ENCODE measurements at regions not wholly inside any gene's neighbourhood (a gene's known extent, or its start where the extent isn't known, plus 50 kb on each side); places are given as distances from the start of the nearest gene placed in this dataset.
A peak's percentile ranks its signal among the peaks of the same experiment; 100 is the strongest.

DNA sequence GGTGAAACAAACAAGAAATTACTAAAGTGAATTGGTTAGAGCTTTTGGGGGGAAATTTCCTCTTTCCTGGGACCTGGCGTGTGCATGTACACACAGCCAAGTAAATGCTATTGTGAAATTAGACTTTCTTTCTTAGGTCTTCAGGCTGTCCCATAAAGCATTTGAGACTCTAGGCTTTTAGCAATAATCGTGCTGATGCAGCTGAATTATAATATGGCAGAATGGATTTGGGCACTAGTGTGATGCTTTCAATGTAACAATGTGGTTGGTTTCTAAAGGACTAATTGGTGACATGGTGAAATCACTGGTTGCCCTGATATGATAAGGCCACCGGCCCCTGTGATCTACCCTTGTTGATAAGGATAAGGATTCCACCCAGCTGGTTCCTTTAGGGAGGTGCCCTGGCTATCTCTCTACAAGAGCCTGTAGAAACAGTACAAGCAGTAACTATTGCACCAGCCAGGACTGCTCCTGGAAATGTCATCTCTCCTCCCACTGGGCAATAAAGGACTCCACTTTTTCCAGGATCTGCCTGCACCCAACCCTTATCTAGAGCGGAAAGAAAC is 164.1 kb downstream of the TFAP2A start:
- H4K91ac ChIP-seq (ENCODE audit: low read depth, low read length): no peak overlapping the region
- no peak overlapping the region for H2AFZ ChIP-seq (ENCODE audit: insufficient read depth, low read length, poor library complexity)
- no CpG with 5 or more reads among the region's 4 CpGs for WGBS (ENCODE audit: extremely low coverage, insufficient coverage, insufficient read length)

DNA sequence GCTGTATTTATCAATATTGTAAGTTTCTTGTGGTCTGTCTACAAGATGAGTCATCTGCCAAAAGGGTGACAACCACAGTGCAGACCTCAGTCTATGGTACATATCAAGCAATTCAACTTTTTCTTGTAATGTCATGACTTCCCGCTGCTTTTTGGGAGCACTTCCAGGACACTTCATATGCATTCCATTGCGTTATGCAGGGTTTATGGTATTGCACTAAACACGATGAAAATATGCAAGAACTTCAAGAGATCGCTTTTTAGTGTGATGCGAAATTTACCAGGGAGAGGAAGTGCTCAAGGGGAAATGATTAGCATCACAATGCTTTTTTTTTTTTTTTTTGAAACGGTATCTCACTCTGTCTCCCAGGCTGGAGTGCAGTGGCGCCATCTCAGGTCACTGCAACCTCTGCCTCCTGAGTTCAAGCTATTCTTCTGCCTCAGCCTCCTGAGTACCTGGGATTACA is 166.5 kb downstream of the TFAP2A start:
- Histone ChIP-seq H4K12ac (ENCODE audit: low read depth, low read length) (no peak overlapping the region), H3K4me3 (ENCODE audit: low read depth, low read length) (no peak overlapping the region), H3K27ac (ENCODE audit: low read depth, low read length) (no peak overlapping the region), H3K4me1 (ENCODE audit: control insufficient read depth in 1 of 2, insufficient read depth in 2 of 2, low read length in 2 of 2) (peaks cover 0 to 3% of the 10 kb centered on the region in 2 experiments), H2BK12ac (ENCODE audit: low read length) (no peak overlapping the region), H3K18ac (ENCODE audit: low read length) (no peak overlapping the region), H2AFZ (ENCODE audit: insufficient read depth, low read length, poor library complexity) (no peak overlapping the region), H3K9me3 (ENCODE audit: insufficient read depth, low read depth, low read length) (no peaks in the 10 kb centered on the region), H3K27me3 (ENCODE audit: insufficient read depth, low read length) (no peaks in the 10 kb centered on the region), H3K9ac (ENCODE audit: low read length) (no peak overlapping the region), H3K36me3 (ENCODE audit: control insufficient read depth in 1 of 2, insufficient read depth in 2 of 2, low read length in 2 of 2) (no peaks in the 10 kb centered on the region), H4K91ac (ENCODE audit: low read depth, low read length) (no peak overlapping the region), H3K4me2 (ENCODE audit: low read length) (no peak overlapping the region), H3K79me1 (ENCODE audit: low read length) (no peaks in the 10 kb centered on the region), H3K4ac (ENCODE audit: low read depth, low read length) (no peak overlapping the region), H2AK5ac (ENCODE audit: low read length) (no peak overlapping the region), H2BK5ac (ENCODE audit: low read depth, low read length, poor library complexity) (no peak overlapping the region), H3K14ac (ENCODE audit: low read length) (no peak overlapping the region), H3K23ac (ENCODE audit: low read length) (no peak overlapping the region), H3K79me2 (ENCODE audit: control insufficient read depth, insufficient read depth, low read length, poor library complexity) (no peaks in the 10 kb centered on the region), H4K8ac (ENCODE audit: low read depth, low read length) (no peak overlapping the region), H2BK120ac (ENCODE audit: insufficient read depth, low read length, poor library complexity) (no peak overlapping the region)
- no CpG with 5 or more reads among the region's 7 CpGs for WGBS (ENCODE audit: extremely low coverage, insufficient coverage, insufficient read length)
- DNase-seq: peak; percentile 51 to 87

More for the DNA sequence above, 164.1 kb downstream of the TFAP2A start:
- H3K9ac ChIP-seq (ENCODE audit: low read length): no peak overlapping the region
- H3K79me1 ChIP-seq (ENCODE audit: low read length): no peaks in the 10 kb centered on the region
- peak; percentile 47 to 80 for DNase-seq
- no peaks in the 10 kb centered on the region for H3K79me2 ChIP-seq (ENCODE audit: control insufficient read depth, insufficient read depth, low read length, poor library complexity)
- no peak overlapping the region for H3K14ac ChIP-seq (ENCODE audit: low read length)
- H3K36me3 ChIP-seq (ENCODE audit: control insufficient read depth in 1 of 2, insufficient read depth in 2 of 2, low read length in 2 of 2): no peaks in the 10 kb centered on the region
- H3K4ac ChIP-seq (ENCODE audit: low read depth, low read length): no peak overlapping the region
- no peak overlapping the region for H3K4me3 ChIP-seq (ENCODE audit: low read depth, low read length)
- H3K23ac ChIP-seq (ENCODE audit: low read length): no peak overlapping the region
- no peak overlapping the region for H2BK5ac ChIP-seq (ENCODE audit: low read depth, low read length, poor library complexity)
- no peaks in the 10 kb centered on the region for H3K27me3 ChIP-seq (ENCODE audit: insufficient read depth, low read length)
- H4K12ac ChIP-seq (ENCODE audit: low read depth, low read length): no peak overlapping the region
- no peak overlapping the region for H2BK120ac ChIP-seq (ENCODE audit: insufficient read depth, low read length, poor library complexity)
- peaks cover 0 to 3% of the 10 kb centered on the region in 2 experiments for H3K4me1 ChIP-seq (ENCODE audit: control insufficient read depth in 1 of 2, insufficient read depth in 2 of 2, low read length in 2 of 2)
- H2AK5ac ChIP-seq (ENCODE audit: low read length): no peak overlapping the region
- H2BK12ac ChIP-seq (ENCODE audit: low read length): no peak overlapping the region
- no peak overlapping the region for H3K4me2 ChIP-seq (ENCODE audit: low read length)
- H3K9me3 ChIP-seq (ENCODE audit: insufficient read depth, low read depth, low read length): no peaks in the 10 kb centered on the region
- H4K8ac ChIP-seq (ENCODE audit: low read depth, low read length): no peak overlapping the region
- H3K18ac ChIP-seq (ENCODE audit: low read length): no peak overlapping the region
- no peak overlapping the region for H3K27ac ChIP-seq (ENCODE audit: low read depth, low read length)

DNA sequence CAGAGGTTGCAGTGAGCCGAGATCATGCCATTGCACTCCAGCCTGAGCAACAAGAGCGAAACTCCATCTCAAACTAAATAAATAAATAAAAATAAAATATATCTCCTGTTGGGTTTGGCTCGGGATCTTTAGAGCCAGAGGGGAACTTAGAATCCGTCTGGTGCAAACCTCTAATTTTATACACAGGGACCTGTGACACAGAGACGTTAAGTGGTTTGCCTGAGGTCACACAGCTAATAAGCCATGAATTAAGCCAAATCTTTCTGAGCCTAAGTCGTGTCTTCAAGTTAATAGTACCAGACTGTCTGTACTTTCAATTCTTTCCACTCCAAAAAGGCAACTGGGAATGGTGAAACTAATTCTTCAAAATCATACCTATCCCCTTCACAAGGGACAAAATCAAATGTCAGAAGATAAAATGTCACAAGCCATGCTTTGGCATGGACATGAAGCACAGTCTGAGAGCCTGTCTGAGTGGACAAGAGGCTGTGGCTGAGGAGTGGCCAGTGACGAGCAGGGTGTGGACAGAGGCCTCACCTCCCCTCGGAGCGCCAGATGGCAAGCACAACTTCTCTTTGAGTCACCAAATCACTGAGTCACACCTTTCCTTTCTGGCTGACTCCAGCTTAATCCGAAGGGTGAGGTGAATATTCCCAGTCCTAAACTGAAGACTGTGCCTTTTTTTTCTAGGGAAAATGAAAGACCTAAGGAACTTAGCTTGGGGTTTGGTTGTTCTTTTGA is 177.4 kb downstream of the TFAP2A start:
- H2BK5ac ChIP-seq (ENCODE audit: low read depth, low read length, poor library complexity): no peak overlapping the region
- no peak overlapping the region for H3K18ac ChIP-seq (ENCODE audit: low read length)
- H3K79me2 ChIP-seq (ENCODE audit: control insufficient read depth, insufficient read depth, low read length, poor library complexity): no peaks in the 10 kb centered on the region
- no peak overlapping the region for H4K8ac ChIP-seq (ENCODE audit: low read depth, low read length)
- no peaks in the 10 kb centered on the region for H3K79me1 ChIP-seq (ENCODE audit: low read length)
- H3K27ac ChIP-seq (ENCODE audit: low read depth, low read length): no peak overlapping the region
- H3K9ac ChIP-seq (ENCODE audit: low read length): no peak overlapping the region
- H3K23ac ChIP-seq (ENCODE audit: low read length): no peak overlapping the region
- H3K36me3 ChIP-seq (ENCODE audit: control insufficient read depth in 1 of 2, insufficient read depth in 2 of 2, low read length in 2 of 2): no peaks in the 10 kb centered on the region
- no peak overlapping the region for H2BK12ac ChIP-seq (ENCODE audit: low read length)
- no peaks in the 10 kb centered on the region for H3K9me3 ChIP-seq (ENCODE audit: insufficient read depth, low read depth, low read length)
- no peak overlapping the region for H2BK120ac ChIP-seq (ENCODE audit: insufficient read depth, low read length, poor library complexity)
- H3K27me3 ChIP-seq (ENCODE audit: insufficient read depth, low read length): no peaks in the 10 kb centered on the region
- H4K12ac ChIP-seq (ENCODE audit: low read depth, low read length): no peak overlapping the region
- no CpG with 5 or more reads among the region's 10 CpGs for WGBS (ENCODE audit: extremely low coverage, insufficient coverage, insufficient read length)
- H2AFZ ChIP-seq (ENCODE audit: insufficient read depth, low read length, poor library complexity): no peak overlapping the region
- no peaks in the 10 kb centered on the region for H3K4me1 ChIP-seq (ENCODE audit: control insufficient read depth in 1 of 2, insufficient read depth in 2 of 2, low read length in 2 of 2)
- H3K4me3 ChIP-seq (ENCODE audit: low read depth, low read length): no peak overlapping the region
- H3K4me2 ChIP-seq (ENCODE audit: low read length): no peak overlapping the region
- peak; percentile 88 to 89 for DNase-seq
- H3K14ac ChIP-seq (ENCODE audit: low read length): no peak overlapping the region
- no peak overlapping the region for H2AK5ac ChIP-seq (ENCODE audit: low read length)
- no peak overlapping the region for H4K91ac ChIP-seq (ENCODE audit: low read depth, low read length)
- H3K4ac ChIP-seq (ENCODE audit: low read depth, low read length): no peak overlapping the region

DNA sequence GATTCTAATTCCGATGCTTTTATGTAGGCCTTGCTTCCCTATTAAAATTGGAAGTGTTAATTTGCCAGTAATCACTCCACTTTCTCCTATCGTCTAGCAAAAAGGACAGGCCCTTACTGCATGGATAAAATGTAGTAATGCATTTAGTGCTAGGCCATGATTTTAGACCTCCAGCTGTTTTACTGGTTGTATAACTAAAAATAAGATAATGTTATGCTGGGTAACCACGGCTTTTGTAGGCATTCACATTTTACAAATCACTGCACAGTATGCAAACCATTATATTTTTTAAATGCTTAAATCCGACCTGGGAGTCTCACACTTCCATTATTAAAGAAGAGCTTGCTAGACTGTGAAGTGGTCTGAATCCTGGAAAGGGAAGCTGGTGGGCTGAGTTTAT is 179.5 kb downstream of the TFAP2A start:
- no peak overlapping the region for H2AK5ac ChIP-seq (ENCODE audit: low read length)
- no peak overlapping the region for H2BK12ac ChIP-seq (ENCODE audit: low read length)
- no peaks in the 10 kb centered on the region for H3K4me1 ChIP-seq (ENCODE audit: control insufficient read depth in 1 of 2, insufficient read depth in 2 of 2, low read length in 2 of 2)
- H3K9ac ChIP-seq (ENCODE audit: low read length): no peak overlapping the region
- H4K12ac ChIP-seq (ENCODE audit: low read depth, low read length): no peak overlapping the region
- DNase-seq: peak in 1 of 2 donors; percentile 9
- H3K27ac ChIP-seq (ENCODE audit: low read depth, low read length): no peak overlapping the region
- no peak overlapping the region for H3K4ac ChIP-seq (ENCODE audit: low read depth, low read length)
- no peaks in the 10 kb centered on the region for H3K79me2 ChIP-seq (ENCODE audit: control insufficient read depth, insufficient read depth, low read length, poor library complexity)
- no peaks in the 10 kb centered on the region for H3K27me3 ChIP-seq (ENCODE audit: insufficient read depth, low read length)
- H3K36me3 ChIP-seq (ENCODE audit: control insufficient read depth in 1 of 2, insufficient read depth in 2 of 2, low read length in 2 of 2): no peaks in the 10 kb centered on the region
- no CpG with 5 or more reads among the region's 4 CpGs for WGBS (ENCODE audit: extremely low coverage, insufficient coverage, insufficient read length)
- no peak overlapping the region for H3K23ac ChIP-seq (ENCODE audit: low read length)
- no peak overlapping the region for H4K91ac ChIP-seq (ENCODE audit: low read depth, low read length)
- no peaks in the 10 kb centered on the region for H3K79me1 ChIP-seq (ENCODE audit: low read length)
- no peak overlapping the region for H4K8ac ChIP-seq (ENCODE audit: low read depth, low read length)
- H3K4me3 ChIP-seq (ENCODE audit: low read depth, low read length): no peak overlapping the region
- H3K14ac ChIP-seq (ENCODE audit: low read length): no peak overlapping the region
- H3K9me3 ChIP-seq (ENCODE audit: insufficient read depth, low read depth, low read length): no peaks in the 10 kb centered on the region
- H2BK5ac ChIP-seq (ENCODE audit: low read depth, low read length, poor library complexity): no peak overlapping the region
- no peak overlapping the region for H2AFZ ChIP-seq (ENCODE audit: insufficient read depth, low read length, poor library complexity)
- H3K18ac ChIP-seq (ENCODE audit: low read length): no peak overlapping the region
- no peak overlapping the region for H3K4me2 ChIP-seq (ENCODE audit: low read length)
- H2BK120ac ChIP-seq (ENCODE audit: insufficient read depth, low read length, poor library complexity): no peak overlapping the region
